Gastrocnemius medialis (tissue), 4 donors: ENCODE measurements at regions not wholly inside any gene's neighbourhood (a gene's known extent, or its start where the extent isn't known, plus 50 kb on each side); places are given as distances from the start of the nearest gene placed in this dataset.

Experiments
- POLR2A ChIP-seq, 2 donors: fragments of 450-650 bp; IDR thresholded peaks; one replicate each; pipeline ENCODE4 v1.6.1; 2017; ENCODE audit warnings: antibody characterized with exemption in 2 of 2, mild to moderate bottlenecking in 2 of 2, moderate library complexity in 2 of 2
- TF ChIP-seq, protein P1 (sequence below), 5 experiments: fragments of 450-650 bp in 3 of 5; fragments of 200-600 bp in 2 of 5; sonication (generic) in 2 of 5; IDR thresholded peaks in 4 of 5; conservative IDR thresholded peaks in 1 of 5; 1 replicate in 4 of 5; 2 replicates in 1 of 5; pipeline ENCODE4 v1.5.1; 2016 to 2019; ENCODE audit warnings: antibody characterized with exemption in 5 of 5, mild to moderate bottlenecking in 3 of 5, moderate library complexity in 3 of 5

- TF ChIP-seq, protein P1, sequence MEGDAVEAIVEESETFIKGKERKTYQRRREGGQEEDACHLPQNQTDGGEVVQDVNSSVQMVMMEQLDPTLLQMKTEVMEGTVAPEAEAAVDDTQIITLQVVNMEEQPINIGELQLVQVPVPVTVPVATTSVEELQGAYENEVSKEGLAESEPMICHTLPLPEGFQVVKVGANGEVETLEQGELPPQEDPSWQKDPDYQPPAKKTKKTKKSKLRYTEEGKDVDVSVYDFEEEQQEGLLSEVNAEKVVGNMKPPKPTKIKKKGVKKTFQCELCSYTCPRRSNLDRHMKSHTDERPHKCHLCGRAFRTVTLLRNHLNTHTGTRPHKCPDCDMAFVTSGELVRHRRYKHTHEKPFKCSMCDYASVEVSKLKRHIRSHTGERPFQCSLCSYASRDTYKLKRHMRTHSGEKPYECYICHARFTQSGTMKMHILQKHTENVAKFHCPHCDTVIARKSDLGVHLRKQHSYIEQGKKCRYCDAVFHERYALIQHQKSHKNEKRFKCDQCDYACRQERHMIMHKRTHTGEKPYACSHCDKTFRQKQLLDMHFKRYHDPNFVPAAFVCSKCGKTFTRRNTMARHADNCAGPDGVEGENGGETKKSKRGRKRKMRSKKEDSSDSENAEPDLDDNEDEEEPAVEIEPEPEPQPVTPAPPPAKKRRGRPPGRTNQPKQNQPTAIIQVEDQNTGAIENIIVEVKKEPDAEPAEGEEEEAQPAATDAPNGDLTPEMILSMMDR (IDR thresholded peaks at IDR 0.05 in 4 of 5, conservative IDR thresholded peaks at IDR 0.05 in 1 of 5), result no peak
- TF ChIP-seq POLR2A (IDR thresholded peaks at IDR 0.05), result no peak
Measured at GRCh38 chr2:138071720-138072719, 107.7 kb downstream of the HNMT start.
